Right forelimb (tissue), 1 donor: ENCODE measurements at regions not wholly inside any gene's neighbourhood (a gene's known extent, or its start where the extent isn't known, plus 50 kb on each side); places are given as distances from the start of the nearest gene placed in this dataset.
"Not testable (repeated sequence)": the region's sequence is repeated elsewhere in the genome, so short reads cannot be mapped to it uniquely, and the experiment has no call there.

ENCODE experiments used
- DNase-seq: peaks from one replicate; pipeline ENCODE4 v3.0.0-alpha.2; 2018

DNA sequence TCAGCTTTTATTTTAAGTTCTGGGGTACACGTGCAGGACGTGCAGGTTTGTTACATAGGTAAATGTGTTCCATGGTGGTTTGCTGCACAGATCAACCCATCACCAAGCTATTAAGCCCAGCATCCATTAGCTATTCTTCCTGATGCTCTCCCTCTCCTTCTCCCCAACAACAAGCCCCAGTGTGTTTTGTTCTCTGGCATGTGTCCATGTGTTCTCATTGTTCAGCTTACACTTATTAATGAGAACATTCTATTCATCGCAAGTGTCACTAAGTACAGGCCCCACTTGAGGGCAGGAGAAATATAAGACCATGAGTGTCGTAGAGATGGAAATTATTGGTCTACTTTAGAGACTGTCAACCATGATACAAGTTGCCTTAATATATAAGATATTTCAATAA is 615.1 kb downstream of the CDH8 start:
- DNase-seq: no peak

- no peak for DNase-seq
Measured at GRCh38 chr16:61419791-61420190, 616.4 kb downstream of the CDH8 start.

GRCh38 chr16:61418802-61419201 is 617.4 kb downstream of the CDH8 start:
- not testable (repeated sequence) for DNase-seq

GRCh38 chr16:61415126-61415525 is 621.1 kb downstream of the CDH8 start:
- DNase-seq: no peak

DNA sequence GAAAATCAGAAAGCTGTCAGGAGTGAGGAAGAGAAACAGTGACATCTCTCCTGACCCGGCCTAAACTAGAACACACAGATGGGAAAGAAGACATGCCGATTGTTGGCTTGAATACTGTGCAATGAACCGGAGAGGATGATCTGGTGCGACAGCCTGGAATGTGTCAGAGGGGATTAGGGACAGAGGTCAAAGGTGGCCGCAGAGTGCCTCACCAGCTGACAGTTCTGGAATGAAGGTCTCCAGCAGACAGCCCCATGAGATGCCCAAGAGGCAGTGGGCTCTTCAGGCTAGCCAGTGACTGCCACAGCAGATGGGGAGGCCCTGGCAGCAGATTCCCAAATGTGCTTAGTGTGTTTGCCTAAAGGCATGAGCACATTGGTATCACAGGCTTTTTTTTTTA is 623.2 kb downstream of the CDH8 start:
- no peak for DNase-seq

GRCh38 chr16:61412562-61412961 is 623.7 kb downstream of the CDH8 start:
- DNase-seq: no peak

- DNase-seq: no peak
Measured at GRCh38 chr16:61409604-61410003, 626.6 kb downstream of the CDH8 start.

DNA sequence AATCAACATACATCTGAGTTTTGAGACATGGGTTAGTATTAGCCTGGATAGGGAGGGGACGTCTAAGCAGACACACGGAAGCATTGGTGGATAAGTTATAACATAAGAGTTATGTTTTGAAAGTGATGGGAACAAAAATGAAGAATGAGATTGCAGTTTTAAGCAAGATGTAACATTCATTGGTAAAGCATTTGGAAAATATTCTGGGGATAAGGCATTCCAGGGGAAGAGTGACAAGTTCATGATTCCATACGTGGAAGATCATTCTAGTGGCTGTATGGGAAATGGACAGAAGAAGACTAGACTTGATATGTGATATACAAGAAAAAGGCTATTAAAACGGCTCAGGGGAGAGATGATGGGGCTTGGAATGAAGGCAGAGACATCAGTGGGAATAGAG is 632.9 kb downstream of the CDH8 start:
- no peak for DNase-seq

GRCh38 chr16:61391896-61392295 is 644.3 kb downstream of the CDH8 start:
- no peak for DNase-seq

DNA sequence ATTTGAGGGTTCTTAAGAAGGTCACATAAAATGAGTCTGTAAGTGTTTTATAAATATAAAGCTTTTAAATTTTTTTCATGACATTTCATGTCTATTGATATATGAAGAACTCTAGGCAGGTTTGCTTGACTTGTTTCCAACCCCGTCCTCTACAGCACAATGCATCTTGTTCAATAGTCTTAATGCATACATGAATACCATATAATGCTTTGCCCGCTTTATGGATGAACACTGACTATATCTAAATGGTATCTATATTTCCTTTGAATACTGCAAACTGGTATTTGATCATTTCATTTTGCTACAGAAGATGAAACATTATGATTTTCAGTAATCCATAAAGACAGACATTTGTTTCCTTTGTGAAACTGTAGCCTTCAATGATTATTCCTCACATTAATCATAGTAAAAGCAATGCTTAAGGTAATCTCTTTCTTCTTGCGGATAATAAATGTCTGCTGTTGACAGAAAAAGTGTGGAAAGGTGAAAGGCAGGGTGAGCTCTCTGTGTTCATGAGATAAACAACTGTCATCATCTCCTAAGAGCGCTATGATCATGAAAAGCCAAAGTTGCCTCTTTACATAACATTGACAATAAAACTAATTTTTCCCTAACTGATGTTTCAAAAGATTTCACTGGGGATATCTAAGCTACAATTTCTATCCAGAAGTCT is 645.1 kb downstream of the CDH8 start:
- DNase-seq: no peak

DNA sequence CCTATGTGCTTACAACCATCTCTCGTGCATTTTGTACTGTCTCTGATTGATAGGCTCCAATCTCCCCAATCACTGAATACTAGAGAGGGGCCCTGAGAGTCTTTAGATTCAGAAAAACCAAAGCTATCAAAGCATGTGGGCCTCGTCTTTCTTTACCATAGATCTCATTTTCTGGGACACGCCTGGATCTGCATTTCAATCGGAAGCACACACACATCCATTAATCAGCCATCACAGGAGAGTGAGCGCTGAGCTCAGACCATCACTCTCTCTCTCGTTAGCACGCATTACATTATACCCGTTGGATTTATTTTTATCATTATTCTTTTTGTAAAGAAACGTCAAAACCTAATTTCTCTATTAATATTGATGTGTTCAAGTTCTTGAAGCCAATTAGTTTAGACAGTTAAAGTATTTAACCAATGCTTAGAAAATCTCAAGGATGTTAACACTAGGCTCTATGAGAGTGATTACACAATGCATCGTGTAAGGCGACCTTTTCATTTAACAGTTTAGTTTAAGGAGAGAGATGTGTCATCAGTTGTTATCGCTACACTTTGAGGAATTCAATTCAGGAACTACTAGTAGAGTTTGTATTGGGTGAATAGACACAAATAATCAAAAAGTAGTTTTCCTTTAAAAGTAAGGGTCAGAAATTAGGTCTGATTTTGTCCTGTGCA is 650.7 kb downstream of the CDH8 start:
- no peak for DNase-seq

- no peak for DNase-seq
Measured at GRCh38 chr16:61382435-61382834, 653.8 kb downstream of the CDH8 start.

DNA sequence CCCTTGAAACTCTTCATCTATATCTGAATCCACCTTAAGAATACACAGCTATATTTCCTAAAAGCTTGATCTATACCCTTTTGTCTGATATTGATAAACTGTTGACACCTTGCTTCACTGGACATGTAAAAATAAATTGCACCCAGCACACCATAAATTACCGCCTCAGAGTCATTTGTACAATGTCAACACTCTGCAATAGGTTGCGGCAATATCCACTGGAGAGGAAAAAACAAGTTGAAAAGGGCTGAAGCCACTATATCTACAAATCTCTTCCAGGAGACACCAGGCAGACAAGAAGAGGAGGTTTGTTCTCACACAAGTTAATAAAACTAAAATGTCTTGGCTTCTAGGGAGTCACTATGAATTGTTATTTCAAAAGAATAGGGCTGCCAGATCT is 656.9 kb downstream of the CDH8 start:
- DNase-seq: no peak

DNA sequence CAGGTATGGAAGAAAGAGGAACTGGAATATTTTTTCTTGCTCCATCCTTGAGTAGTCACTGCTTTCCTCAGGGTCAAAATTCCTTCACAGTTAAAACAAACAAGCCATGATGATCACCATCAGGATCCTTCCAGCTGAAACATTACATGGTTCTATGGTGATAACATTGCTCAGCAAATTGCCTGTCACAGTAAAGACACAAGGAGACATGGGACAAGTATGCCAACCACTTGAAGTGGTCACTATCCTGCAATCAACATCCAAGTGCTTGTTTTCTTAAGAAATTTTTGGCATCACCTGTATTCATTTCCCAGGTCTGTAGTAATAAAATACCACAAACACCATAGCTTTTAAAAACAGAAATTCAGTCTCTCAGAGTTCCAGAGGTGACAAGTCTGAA is 662.2 kb downstream of the CDH8 start:
- DNase-seq: no peak

GRCh38 chr16:61371881-61372280 is 664.4 kb downstream of the CDH8 start:
- DNase-seq: no peak

DNA sequence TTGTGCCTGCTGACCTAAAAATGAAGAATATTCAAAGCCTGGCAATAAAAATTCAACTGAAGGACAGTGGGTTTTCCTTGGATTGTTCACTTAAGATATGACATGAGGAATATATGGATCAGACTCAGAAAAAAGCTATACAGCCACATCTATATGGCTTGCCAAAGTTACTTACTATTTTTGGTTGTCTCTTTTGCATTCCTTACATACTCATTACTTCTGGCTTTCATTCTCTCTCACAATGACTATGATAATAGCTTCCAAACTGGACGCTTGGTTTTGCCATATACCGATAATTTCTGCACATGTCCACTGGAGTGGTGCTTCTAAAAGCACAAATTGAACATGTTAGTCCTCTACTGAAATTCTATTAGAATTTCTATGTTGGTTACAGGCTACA is 664.9 kb downstream of the CDH8 start:
- DNase-seq: no peak

- DNase-seq: no peak
Measured at GRCh38 chr16:61370564-61370963, 665.7 kb downstream of the CDH8 start.

DNA sequence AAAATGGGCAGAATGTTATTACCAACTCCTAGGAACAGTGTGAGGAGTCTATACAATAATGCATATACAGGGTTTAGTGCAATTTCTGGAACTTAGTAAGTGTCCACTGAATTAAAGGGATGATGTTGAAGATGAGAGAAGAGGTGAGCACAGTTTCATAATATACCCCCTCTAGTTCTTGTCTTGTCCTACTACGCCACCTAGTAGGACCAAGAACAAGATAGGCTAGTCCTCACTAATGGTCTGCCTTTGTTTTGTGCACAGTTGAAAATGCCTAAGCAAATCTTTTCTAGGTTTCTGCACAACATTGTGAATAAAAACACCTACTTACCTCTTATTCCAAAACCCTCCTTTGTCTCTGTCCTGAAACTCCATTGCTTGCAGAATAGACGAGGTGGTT is 670.2 kb downstream of the CDH8 start:
- no peak for DNase-seq

DNA sequence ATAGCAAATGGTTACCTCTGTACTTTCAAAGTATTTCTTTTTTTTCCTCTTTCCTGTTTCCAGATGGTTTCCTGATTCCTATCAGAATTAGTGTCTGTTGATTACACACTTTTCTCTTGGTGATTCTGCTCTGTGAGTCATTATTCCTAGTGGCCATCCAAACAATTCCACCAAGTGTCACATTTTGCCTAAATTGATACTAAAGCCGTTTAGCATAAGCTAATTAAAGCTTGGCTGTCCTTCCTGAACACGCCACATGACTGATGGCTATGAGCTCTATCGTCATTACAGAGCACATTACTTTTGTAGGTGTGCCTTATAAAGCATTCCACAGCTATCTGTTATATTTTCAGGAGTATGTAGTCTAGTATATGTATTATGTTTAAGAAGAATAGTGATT is 671.2 kb downstream of the CDH8 start:
- no peak for DNase-seq

DNA sequence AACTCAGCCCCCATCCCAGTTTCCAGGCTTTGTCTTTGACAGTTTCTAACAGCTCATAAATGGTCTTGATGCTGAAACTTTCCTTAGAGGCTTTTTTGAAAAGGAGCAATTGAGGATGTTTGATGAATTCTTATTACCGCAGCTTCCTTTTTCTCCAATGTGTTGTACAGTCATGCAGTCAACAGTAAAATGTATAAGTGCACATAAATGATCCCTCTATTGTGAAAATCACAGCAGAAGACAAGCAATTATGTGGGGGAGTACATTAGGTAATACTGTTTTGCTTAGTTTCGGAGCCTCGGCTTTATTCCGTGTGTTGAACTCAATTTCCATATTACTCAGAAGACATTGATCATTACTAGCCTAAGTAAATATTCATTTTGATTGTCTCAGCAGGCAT is 673.7 kb downstream of the CDH8 start:
- DNase-seq: no peak

DNA sequence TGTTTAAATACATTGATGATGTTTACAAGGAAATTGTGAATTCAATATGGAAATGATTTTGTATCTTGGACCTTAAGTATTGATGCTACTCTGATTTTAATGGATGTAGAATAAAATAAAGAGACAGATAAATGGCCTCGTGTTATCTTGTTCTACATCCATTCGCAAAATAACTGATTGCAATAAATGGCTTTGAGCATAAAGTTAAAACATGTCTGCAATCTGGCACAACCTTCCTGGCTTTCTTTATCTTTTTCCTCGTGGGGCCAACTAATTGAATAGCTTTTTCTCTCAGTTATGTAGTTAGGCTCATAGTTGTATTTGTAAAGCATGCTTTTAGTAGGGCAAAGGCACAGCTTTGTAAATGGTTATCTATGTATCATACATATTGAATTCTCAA is 691.4 kb downstream of the CDH8 start:
- no peak for DNase-seq

DNA sequence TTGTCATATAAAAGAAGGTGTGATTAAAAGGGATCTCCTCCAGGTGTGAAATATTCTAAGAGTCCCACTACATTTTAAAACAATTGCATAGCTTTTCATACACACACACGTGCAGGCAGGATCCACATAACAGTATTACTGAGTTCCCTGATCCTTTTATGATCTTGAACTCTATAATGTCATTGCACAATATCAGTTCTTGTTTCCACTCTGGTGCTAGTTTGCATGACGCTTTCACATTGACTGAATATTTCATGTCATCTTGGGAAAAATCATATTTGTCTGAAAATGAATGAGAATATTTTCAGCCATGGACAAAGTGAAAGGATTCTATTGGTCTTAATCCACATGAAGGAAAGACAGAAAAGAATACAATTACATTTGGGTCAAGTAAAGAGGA is 703.8 kb downstream of the CDH8 start:
- no peak for DNase-seq

- DNase-seq: no peak
Measured at GRCh38 chr16:61324044-61324443, 712.2 kb downstream of the CDH8 start.

DNA sequence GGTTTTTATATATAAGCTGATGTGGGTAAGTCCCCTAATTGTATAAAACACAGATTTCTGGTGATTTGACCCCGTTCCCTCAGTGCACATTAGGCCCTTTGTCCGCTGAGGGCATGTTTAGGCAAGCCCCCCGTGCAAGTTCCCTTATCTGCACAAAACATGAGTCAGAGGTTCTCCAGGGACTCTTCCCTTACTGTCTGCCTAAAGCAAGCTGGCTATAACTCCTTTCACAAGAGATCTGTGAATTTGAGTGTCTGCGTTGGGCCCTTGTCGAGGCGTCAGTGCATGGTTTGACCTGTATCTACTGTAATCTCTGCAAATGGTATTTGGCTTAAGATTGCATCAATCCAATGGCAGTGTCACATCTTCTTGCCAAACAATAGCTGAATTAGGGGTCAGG is 712.8 kb downstream of the CDH8 start:
- no peak for DNase-seq

DNA sequence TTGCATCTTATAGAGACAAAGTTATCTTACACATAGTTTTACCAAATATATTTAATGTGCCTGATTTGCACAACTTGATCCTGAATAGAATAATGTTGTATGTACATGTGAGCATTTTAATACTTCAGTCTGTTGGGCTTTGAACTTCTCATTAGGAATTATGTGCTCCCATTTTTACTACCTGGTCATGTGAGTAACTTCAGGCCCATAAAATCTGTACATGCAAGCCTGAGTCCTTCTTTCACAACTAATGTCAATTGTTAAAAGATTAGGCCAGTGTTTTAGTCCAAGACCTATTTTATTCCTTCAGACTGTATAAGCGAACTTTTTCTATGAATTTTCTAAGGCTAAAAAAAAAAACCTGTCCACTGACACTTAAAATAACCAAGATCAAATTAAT is 715.4 kb downstream of the CDH8 start:
- no peak for DNase-seq
